NCI-H2227 (cell line): ENCODE measurements at regions not wholly inside any gene's neighbourhood (a gene's known extent, or its start where the extent isn't known, plus 50 kb on each side); places are given as distances from the start of the nearest gene placed in this dataset.

Experiments
- DNase-seq: peaks from one replicate; lab custom pipeline; 2025; ENCODE audit not compliant: unreplicated experiment; lab: John Stamatoyannopoulos, UW

DNA sequence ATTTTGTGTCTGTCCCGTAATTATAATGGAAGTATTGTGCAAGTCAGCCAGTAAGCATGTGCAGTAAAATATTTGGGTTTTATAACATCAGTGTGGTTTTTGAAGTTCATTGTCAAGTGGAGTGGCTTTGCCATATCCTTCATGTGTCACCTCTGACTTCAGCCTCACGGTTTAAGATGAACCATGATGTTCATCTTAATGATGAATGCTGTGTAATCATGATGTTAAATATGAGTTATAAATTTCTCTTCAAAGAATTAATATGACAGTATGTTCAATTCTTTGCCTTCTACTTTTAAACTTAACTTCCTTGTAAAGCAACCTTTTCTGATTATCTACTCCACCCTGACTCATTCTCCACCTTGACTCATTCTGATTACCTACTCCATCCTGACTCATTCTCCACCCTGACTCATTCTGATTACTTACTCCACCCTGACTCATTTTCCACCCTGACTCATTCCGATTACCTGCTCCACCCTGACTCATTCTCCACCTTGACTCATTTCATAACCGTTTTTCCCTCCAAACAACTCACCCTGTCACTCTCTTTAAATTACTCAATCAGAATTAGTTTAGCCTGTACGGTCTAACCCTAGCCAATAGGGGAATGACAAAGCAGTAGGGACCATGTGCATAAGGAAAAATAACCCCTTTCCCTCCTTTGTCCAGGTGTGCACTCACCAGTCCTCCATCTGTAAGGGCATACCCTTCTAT lies 50.3 kb upstream of the ANKRD10 start:
- DNase-seq = no peak
